ENCODE measurements at regions not wholly inside any gene's neighbourhood (a gene's known extent, or its start where the extent isn't known, plus 50 kb on each side); places are given as distances from the start of the nearest gene placed in this dataset.

GRCh38 chr10:58094985-58095718 lies 172.5 kb downstream of the IPMK start:
- DNase-seq (no peak), ATAC-seq (no peak)
- intact Hi-C loops (cut with micrococcal nuclease), result no loop called here
- Mint-ChIP-seq H3K9me3 (no peaks in the 10 kb centered on the region), H3K36me3 (ENCODE audit: low read depth) (no peaks in the 10 kb centered on the region), H3K27ac (no peak overlapping the region), H3K4me3 (no peak overlapping the region), H3K4me1 (ENCODE audit: low read depth) (no peaks in the 10 kb centered on the region), H3K27me3 (no peaks in the 10 kb centered on the region)
- POLR2A ChIA-PET, result no interaction called here
- TF ChIP-seq, protein P1, sequence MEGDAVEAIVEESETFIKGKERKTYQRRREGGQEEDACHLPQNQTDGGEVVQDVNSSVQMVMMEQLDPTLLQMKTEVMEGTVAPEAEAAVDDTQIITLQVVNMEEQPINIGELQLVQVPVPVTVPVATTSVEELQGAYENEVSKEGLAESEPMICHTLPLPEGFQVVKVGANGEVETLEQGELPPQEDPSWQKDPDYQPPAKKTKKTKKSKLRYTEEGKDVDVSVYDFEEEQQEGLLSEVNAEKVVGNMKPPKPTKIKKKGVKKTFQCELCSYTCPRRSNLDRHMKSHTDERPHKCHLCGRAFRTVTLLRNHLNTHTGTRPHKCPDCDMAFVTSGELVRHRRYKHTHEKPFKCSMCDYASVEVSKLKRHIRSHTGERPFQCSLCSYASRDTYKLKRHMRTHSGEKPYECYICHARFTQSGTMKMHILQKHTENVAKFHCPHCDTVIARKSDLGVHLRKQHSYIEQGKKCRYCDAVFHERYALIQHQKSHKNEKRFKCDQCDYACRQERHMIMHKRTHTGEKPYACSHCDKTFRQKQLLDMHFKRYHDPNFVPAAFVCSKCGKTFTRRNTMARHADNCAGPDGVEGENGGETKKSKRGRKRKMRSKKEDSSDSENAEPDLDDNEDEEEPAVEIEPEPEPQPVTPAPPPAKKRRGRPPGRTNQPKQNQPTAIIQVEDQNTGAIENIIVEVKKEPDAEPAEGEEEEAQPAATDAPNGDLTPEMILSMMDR (IDR thresholded peaks at IDR 0.05), result no peak
- CTCF ChIA-PET, result no interaction called here

- CTCF ChIA-PET, result no interaction called here
- no peaks in the 10 kb centered on the region for H3K9me3 Mint-ChIP-seq
- intact Hi-C loops (cut with micrococcal nuclease), result no loop called here
- DNase-seq (no peak), ATAC-seq (no peak)
- no peak overlapping the region for H3K4me3 Mint-ChIP-seq
- H3K4me1 Mint-ChIP-seq (ENCODE audit: low read depth), result no peaks in the 10 kb centered on the region
- no peaks in the 10 kb centered on the region for H3K36me3 Mint-ChIP-seq (ENCODE audit: low read depth)
- TF ChIP-seq, protein P1 (IDR thresholded peaks at IDR 0.05), result no peak
- H3K27ac Mint-ChIP-seq, result no peak overlapping the region
- peaks cover 8% of the 10 kb centered on the region for H3K27me3 Mint-ChIP-seq
- POLR2A ChIA-PET, result no interaction called here
Measured at GRCh38 chr10:58091886-58092285, 175.8 kb downstream of the IPMK start.

DNA sequence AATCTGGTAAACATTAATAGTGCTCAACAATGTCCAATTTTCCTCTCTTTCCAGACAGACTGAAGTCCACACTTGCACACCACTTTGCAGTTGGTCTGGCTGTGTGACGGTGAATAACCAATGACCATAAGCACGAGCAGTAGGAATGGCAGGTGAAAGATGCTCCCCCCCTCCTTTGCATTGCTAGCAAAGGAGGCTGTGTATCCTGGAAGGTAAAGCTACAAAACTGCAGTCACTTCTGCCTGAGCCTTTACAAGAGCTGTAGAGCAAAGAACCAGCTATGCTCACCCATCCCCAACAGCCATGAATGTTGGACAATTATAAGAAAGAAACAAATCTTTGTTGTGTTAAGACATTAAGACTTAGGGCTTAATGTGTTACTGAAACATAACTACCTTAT lies 178.0 kb downstream of the IPMK start:
- Mint-ChIP-seq H3K36me3 (ENCODE audit: low read depth) (no peaks in the 10 kb centered on the region), H3K9me3 (no peaks in the 10 kb centered on the region), H3K4me1 (ENCODE audit: low read depth) (no peaks in the 10 kb centered on the region), H3K27ac (no peak overlapping the region), H3K27me3 (peaks cover 15% of the 10 kb centered on the region), H3K4me3 (no peak overlapping the region)
- intact Hi-C loops (cut with micrococcal nuclease), result no loop called here
- ChIA-PET POLR2A (no interaction called here), CTCF (no interaction called here)
- TF ChIP-seq, protein P1 (IDR thresholded peaks at IDR 0.05), result no peak
- ATAC-seq (no peak), DNase-seq (no peak)

DNA sequence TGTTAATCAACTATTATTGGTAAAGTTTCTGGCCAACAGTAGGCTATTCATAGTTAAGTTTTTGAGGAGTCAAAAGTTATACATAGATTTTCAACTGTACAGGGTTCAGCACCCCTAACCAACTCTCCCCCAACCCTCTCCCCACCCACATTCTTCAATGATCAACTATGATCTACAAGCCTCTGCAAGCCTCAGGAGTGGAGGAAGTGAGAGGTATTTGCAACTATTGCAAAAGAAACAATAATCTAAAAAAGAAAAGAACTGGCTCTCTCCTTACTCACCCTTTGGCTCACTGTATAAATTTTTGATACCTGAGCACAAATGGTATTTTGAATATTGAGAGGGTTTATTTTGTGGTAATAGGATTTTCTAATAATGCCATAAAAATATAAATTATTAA lies 179.8 kb downstream of the IPMK start:
- ChIA-PET CTCF (no interaction called here), POLR2A (no interaction called here)
- TF ChIP-seq, protein P1 (IDR thresholded peaks at IDR 0.05), result no peak
- DNase-seq (no peak), ATAC-seq (no peak)
- Mint-ChIP-seq H3K27ac (no peak overlapping the region), H3K4me3 (no peak overlapping the region), H3K27me3 (peaks cover 15% of the 10 kb centered on the region), H3K9me3 (no peaks in the 10 kb centered on the region), H3K36me3 (ENCODE audit: low read depth) (no peaks in the 10 kb centered on the region), H3K4me1 (ENCODE audit: low read depth) (no peaks in the 10 kb centered on the region)
- intact Hi-C loops (cut with micrococcal nuclease), result no loop called here

- Mint-ChIP-seq H3K27ac (no peak overlapping the region), H3K4me1 (ENCODE audit: low read depth) (no peaks in the 10 kb centered on the region), H3K4me3 (no peak overlapping the region), H3K27me3 (peaks cover 15% of the 10 kb centered on the region), H3K9me3 (no peaks in the 10 kb centered on the region), H3K36me3 (ENCODE audit: low read depth) (no peaks in the 10 kb centered on the region)
- DNase-seq, result no peak
- TF ChIP-seq, protein P1 (IDR thresholded peaks at IDR 0.05), result no peak
- ChIA-PET CTCF (no interaction called here), POLR2A (interaction anchor here (0.6 kb wide), 1 partner anchor 18 kb away, joined by 4 read pairs; no protein-coding TSS in a partner anchor)
- intact Hi-C loops (cut with micrococcal nuclease), result no loop called here
- ATAC-seq, result no peak
Measured at GRCh38 chr10:58086763-58087150, 180.9 kb downstream of the IPMK start.

All from activated CD8-positive, alpha-beta T cell treated with anti-CD3 and anti-CD28 coated beads for 36 hours (primary cell).